Embryonic facial prominence (tissue), 1 donor: ENCODE measurements at regions not wholly inside any gene's neighbourhood (a gene's known extent, or its start where the extent isn't known, plus 50 kb on each side); places are given as distances from the start of the nearest gene placed in this dataset.
"Not testable (repeated sequence)": the region's sequence is repeated elsewhere in the genome, so short reads cannot be mapped to it uniquely, and the experiment has no call there.

Source experiments
- DNase-seq: peaks from one replicate; pipeline ENCODE4 v3.0.0-alpha.2; 2016; ENCODE audit errors: extremely low spot score

DNA sequence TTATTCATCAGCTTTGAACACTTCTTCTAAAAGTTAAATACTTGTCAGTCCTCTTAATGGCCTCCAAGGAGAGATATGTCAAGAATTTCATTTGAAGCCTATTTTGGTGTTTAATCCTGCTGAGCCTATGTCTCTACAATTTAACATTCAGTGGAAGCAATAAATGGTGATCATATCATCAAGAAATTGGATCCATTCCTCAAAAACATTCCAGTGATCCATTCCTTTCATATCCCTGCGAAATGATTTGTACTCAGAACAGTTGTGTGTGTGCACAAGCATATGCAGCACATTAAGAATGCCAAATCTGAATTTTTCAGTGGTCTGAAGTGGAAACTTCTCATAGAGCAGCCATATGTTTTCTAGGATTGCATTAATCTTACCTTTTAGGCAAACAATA is 373.7 kb upstream of the SYT1 start:
- no peak for DNase-seq

- no peak for DNase-seq
Observed at GRCh38 chr12:78494911-78495310, 369.7 kb upstream of the SYT1 start.

DNA sequence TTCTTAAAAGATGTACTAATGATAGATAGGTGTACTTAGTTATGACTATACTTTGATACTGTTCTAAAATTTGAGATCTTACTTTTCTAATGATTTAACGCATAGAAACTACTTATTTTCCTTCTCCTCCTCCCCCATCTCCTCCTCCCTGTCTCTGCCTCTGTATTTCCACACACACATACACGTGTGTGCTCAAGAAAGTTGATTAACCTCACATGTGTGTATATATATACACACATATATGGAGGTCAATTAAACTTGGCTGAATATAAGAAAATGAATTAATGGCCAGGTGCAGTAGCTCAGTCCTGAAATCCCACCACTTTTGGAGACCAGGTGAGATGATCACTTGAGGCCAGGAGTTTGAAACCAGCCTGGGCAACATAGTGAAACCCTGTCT is 362.7 kb upstream of the SYT1 start:
- no peak for DNase-seq

DNA sequence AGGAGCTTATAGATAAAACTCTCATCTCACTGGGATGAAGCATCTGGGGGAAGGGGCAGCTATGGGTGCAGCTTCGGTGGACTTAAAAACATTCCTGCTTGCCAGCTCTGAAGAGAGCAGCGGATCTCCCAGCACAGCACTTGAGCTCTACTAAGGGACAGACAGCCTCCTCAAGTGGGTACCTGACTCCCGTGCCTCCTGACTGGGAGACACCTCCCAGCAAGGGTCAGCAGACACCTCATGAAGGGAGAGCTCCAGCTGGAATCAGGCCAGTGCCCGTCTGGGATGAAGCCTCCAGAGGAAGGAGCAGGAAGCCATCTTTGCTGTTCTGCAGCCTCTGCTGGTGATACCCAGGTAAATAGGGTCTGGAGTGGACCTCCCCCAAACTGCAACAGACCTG is 345.2 kb upstream of the SYT1 start:
- no peak for DNase-seq

DNA sequence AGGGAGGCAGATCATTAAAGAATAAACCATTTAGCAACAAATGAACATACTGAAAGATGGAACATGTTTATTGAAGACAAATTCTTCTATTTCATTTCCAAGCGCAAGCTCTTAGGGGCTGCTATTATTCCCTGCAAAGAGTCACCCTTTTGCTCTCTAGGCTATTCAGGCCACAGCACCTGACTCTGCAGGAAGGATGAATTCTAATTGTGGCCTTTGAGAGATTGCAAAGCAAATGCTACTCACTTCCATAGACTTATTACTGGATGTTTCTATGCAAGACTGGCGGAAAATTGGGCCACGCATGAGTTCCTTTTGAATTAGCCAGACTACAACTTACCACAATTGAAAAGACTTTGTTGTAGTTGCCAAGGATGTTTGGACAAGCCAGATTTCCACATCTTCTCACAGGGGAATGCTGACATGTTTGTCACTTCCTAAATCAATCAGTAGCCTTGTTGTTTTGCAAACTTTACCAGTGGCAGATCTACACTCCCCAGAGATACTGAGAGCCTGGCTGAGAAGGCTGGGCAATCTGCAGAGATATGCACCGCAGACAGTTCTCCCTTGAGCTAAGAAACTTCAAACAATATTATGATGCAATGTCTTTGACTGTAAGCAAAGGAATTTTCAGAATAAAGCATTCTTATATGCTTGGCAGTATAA is 334.3 kb upstream of the SYT1 start:
- DNase-seq: no peak

- no peak for DNase-seq
Observed at GRCh38 chr12:78531831-78532458, 332.6 kb upstream of the SYT1 start.

DNA sequence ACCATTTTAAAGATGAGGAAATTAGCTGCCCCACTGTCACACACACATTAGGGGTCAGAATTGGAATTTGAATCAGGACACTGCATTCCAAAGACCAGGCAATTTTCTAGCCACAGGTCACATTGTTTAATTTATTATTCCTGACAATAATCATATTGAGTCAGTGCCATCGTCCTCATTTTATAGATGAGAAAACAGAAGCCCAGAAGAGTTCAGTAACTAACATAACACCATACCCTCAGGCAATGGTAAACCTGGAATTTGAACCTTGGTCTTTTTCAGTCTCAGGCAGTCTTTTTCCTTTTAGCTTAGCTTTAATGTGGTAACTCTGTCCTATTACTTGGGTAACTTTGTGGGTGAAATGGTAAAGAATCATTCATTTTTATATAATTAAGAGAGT is 330.3 kb upstream of the SYT1 start:
- no peak for DNase-seq

- no peak for DNase-seq
Observed at GRCh38 chr12:78540606-78541336, 323.8 kb upstream of the SYT1 start.

GRCh38 chr12:78550831-78551230 is 313.7 kb upstream of the SYT1 start:
- DNase-seq: no peak

DNA sequence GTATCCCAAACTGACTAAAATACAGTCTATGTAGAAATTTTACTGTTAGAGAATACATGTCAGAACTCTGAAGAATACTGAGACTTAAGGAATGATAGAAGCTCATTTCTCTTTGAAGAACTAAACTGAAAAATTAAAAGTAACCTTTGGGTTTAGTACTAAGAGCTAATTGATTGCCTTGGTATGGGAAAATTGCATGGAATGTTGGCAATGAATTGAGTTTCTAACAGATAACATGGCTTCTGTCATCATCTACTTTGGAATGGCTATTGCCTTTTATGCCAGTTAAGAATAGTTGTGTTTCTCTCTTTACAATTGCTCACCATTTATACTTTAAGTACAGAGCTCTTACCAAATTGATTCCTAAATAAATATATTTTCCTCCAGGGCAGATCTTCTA is 308.8 kb upstream of the SYT1 start:
- no peak for DNase-seq

- DNase-seq: no peak
Observed at GRCh38 chr12:78556651-78557050, 307.9 kb upstream of the SYT1 start.

GRCh38 chr12:78559416-78559815 is 305.2 kb upstream of the SYT1 start:
- no peak for DNase-seq

GRCh38 chr12:78559886-78560285 is 304.7 kb upstream of the SYT1 start:
- DNase-seq: no peak

DNA sequence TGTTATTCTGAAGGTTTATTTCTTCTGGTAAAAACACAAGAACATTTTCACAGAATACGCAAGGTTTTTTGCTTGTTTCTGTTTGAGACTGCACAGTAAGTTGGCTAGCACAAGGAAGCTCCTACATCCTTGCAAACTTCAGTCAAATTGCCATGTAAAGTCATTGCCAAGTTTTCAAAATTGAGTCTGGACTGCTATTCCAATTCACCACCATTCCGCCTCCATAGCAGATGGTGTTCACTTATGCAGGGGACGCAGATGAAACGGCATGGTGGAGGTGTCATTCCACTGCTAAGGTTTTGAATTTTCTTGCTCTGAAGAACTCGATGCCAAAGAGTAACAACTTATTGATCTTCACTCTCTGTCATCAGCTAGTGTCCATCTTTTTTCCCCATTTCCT is 303.9 kb upstream of the SYT1 start:
- no peak for DNase-seq

DNA sequence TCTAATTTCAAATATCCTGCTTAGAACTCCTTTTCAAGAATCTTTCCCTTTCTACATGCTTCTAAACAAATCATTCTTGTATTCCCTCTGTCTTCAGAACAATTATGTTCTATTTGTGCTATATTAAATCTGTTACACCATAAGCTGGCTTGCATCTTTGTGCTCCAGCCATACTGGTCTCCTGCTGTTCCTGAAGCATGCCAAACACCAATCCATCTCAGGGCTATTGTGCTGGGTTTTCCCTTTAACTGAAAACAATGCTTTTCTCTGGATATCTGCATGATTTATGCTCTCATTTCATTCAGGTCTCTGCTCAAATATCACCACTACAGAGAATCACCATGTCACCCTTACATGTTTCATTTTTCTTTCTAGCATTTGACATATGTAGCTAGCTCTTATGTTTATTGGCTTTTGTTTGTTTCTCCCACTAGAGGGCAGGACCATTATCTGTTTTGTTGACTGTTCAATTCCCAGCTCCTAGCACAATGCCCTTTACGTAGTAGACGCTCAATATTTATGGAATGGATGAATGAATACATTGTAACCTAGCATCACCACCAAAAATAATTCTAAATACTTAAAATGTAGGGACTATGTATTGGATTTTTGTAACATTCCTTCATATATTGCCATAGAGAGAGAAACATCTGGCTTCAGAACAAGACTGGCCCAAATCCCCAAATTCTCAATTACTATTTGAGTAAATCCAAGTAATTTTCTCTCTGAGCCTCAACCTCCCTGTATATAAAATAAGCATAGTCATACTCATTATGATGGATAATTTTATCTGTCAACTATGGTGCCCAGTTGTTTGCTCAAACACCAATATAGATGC is 302.0 kb upstream of the SYT1 start:
- DNase-seq: no peak

DNA sequence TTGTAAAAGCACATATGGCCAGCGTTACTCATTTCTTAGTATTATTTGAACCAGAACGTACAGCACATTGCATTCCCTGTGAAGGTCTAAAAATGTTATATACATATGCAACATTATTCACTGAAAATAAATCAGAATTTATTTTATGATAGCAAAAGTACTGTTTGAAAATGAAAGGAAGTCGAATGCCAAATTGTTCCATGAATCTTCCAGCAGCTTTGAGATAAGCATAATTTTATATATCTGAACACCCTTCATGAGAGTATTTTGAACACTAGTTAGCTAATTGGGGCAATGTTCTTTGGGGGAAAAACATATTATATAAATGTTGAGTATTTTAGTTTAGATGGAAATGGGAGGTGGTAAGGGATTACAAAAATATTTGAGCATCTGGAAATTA is 300.7 kb upstream of the SYT1 start:
- no peak for DNase-seq

- DNase-seq: no peak
Observed at GRCh38 chr12:78566456-78566855, 298.1 kb upstream of the SYT1 start.

GRCh38 chr12:78568321-78569020 is 296.1 kb upstream of the SYT1 start:
- DNase-seq: no peak

GRCh38 chr12:78571953-78572352 is 292.6 kb upstream of the SYT1 start:
- no peak for DNase-seq

DNA sequence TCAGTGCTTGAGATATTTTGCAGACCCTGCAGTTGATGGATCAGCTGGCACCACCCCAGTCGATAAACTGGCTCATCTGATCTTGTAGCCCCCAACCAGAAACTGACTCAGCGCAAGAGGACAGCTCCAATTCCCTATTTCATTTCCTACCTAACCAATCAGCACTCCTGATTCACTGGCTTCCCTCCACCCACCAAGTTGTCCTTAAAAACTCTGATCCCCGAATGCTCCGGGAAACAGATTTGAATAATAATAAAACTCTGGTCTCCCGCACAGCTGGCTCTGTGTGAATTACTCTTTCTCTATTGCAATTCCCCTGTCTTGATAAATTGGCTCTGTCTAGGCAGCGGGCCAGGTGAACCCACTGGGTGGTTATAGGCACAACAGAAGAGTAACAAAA is 289.4 kb upstream of the SYT1 start:
- DNase-seq: not testable (repeated sequence)

GRCh38 chr12:78579846-78580245 is 284.7 kb upstream of the SYT1 start:
- DNase-seq: no peak

GRCh38 chr12:78580296-78580695 is 284.3 kb upstream of the SYT1 start:
- DNase-seq: no peak
